ENCODE measurements at regions not wholly inside any gene's neighbourhood (a gene's known extent, or its start where the extent isn't known, plus 50 kb on each side); places are given as distances from the start of the nearest gene placed in this dataset.

DNA sequence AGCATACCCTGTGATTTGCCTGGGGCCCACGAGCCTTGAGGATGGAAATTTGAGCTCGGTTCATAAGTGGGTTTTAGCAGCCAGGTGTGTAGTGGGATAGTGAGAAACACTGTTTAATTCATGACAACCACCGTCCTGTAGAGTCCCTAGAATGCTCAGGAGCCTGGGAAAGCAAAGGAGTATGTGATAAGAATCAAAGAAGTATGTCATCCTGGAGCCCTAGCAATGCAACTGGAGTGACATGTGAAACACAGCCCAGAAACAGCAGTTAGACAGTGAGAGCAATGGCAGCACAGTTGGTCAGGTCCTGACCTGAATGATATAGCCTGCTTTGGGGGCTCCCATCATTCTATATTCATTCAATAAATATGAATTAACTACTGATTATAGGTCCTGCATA lies 161.2 kb upstream of the ECI2 start:
- TF ChIP-seq, protein P1, sequence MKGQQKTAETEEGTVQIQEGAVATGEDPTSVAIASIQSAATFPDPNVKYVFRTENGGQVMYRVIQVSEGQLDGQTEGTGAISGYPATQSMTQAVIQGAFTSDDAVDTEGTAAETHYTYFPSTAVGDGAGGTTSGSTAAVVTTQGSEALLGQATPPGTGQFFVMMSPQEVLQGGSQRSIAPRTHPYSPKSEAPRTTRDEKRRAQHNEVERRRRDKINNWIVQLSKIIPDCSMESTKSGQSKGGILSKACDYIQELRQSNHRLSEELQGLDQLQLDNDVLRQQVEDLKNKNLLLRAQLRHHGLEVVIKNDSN (IDR thresholded peaks at IDR 0.05) = no peak
- TF ChIP-seq FOXM1 (IDR thresholded peaks at IDR 0.05; ENCODE audit: borderline replicate concordance, low read depth) = no peak
- TF ChIP-seq, protein P2, sequence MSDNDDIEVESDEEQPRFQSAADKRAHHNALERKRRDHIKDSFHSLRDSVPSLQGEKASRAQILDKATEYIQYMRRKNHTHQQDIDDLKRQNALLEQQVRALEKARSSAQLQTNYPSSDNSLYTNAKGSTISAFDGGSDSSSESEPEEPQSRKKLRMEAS (IDR thresholded peaks at IDR 0.05) = no peak
- TF ChIP-seq CEBPB (IDR thresholded peaks at IDR 0.05) = no peak
- no peak for TF ChIP-seq TAF1 (IDR thresholded peaks at IDR 0.05; ENCODE audit: low read depth)
- TF ChIP-seq EGR1 (IDR thresholded peaks at IDR 0.05) = no peak
- TF ChIP-seq NFIC (IDR thresholded peaks at IDR 0.05) = no peak
- TF ChIP-seq ZBTB7A (IDR thresholded peaks at IDR 0.05; ENCODE audit: low read depth) = no peak
- TF ChIP-seq RAD21 (IDR thresholded peaks at IDR 0.05; ENCODE audit: low read depth) = no peak
- TF ChIP-seq, protein P3, sequence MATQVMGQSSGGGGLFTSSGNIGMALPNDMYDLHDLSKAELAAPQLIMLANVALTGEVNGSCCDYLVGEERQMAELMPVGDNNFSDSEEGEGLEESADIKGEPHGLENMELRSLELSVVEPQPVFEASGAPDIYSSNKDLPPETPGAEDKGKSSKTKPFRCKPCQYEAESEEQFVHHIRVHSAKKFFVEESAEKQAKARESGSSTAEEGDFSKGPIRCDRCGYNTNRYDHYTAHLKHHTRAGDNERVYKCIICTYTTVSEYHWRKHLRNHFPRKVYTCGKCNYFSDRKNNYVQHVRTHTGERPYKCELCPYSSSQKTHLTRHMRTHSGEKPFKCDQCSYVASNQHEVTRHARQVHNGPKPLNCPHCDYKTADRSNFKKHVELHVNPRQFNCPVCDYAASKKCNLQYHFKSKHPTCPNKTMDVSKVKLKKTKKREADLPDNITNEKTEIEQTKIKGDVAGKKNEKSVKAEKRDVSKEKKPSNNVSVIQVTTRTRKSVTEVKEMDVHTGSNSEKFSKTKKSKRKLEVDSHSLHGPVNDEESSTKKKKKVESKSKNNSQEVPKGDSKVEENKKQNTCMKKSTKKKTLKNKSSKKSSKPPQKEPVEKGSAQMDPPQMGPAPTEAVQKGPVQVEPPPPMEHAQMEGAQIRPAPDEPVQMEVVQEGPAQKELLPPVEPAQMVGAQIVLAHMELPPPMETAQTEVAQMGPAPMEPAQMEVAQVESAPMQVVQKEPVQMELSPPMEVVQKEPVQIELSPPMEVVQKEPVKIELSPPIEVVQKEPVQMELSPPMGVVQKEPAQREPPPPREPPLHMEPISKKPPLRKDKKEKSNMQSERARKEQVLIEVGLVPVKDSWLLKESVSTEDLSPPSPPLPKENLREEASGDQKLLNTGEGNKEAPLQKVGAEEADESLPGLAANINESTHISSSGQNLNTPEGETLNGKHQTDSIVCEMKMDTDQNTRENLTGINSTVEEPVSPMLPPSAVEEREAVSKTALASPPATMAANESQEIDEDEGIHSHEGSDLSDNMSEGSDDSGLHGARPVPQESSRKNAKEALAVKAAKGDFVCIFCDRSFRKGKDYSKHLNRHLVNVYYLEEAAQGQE (IDR thresholded peaks at IDR 0.05; ENCODE audit: low read depth) = no peak
- no peak for TF ChIP-seq CREB1 (IDR thresholded peaks at IDR 0.05; ENCODE audit: low read depth)
- no peak for TF ChIP-seq EP300 (IDR thresholded peaks at IDR 0.05; ENCODE audit: borderline replicate concordance)
- no peak for TF ChIP-seq TCF12 (IDR thresholded peaks at IDR 0.05; ENCODE audit: low read depth)
- no peak for TF ChIP-seq TEAD4 (IDR thresholded peaks at IDR 0.05)
- TF ChIP-seq YY1 (IDR thresholded peaks at IDR 0.05; ENCODE audit: low read depth) = no peak

DNA sequence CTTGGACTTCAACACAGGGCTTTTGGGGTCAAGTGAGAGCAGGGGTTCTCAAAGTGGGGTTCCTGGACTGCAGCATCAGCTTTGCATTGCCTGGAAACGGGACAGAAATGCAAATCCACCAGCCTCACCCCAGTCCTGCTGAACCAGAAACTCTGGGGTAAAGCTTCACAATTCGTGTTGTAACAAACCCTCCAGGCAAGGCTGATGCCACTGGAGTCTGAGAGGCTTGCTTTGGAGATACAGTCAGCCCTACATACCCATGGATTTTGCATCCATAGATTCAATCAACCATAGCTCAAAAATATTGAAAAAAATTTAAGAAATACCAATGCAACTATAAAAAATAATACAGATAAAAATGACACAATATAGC lies 160.4 kb upstream of the ECI2 start:
- TF ChIP-seq TCF12 (IDR thresholded peaks at IDR 0.05; ENCODE audit: low read depth) (no peak), TEAD4 (IDR thresholded peaks at IDR 0.05) (no peak), RAD21 (IDR thresholded peaks at IDR 0.05; ENCODE audit: low read depth) (no peak), CREB1 (IDR thresholded peaks at IDR 0.05; ENCODE audit: low read depth) (no peak), YY1 (IDR thresholded peaks at IDR 0.05; ENCODE audit: low read depth) (no peak), EP300 (IDR thresholded peaks at IDR 0.05; ENCODE audit: borderline replicate concordance) (no peak), TAF1 (IDR thresholded peaks at IDR 0.05; ENCODE audit: low read depth) (no peak), FOXM1 (IDR thresholded peaks at IDR 0.05; ENCODE audit: borderline replicate concordance, low read depth) (no peak), NFIC (IDR thresholded peaks at IDR 0.05) (no peak), CEBPB (IDR thresholded peaks at IDR 0.05) (no peak)
- TF ChIP-seq, protein P2 (IDR thresholded peaks at IDR 0.05) = no peak
- TF ChIP-seq, protein P3 (IDR thresholded peaks at IDR 0.05; ENCODE audit: low read depth) = no peak

DNA sequence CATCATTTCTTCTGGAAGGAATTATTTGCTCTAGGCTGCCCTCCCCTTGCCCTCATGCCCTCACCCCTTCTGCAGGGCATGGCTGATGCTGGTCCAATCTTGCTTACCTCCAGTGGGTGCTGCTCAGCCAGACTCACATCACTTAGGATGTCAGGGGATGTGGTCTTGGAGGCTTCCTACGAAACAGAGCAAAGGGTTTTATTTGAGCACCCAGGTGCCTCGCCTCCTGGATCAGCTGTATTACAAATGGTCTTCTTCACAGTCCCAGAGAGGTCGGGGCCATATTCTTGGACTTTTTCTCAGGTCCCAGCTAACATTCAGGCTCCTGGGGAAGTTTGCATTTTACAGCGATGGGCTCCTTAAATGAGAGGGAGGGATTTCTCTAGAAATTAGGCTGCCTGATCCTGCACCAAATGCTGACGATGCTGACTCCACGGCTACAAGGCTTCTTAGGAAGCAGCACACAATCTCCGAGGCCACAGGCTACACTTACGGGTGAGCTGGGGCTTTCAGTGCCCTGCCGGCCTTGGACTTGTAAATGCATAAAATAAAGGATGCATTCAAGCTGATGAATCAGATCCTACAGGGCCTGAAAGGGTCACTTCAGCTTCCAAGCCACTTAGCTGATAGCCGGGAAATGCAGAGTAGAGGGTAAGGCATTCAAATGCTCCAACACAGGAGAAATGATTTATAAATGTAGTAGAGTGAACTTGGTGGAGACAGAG lies 159.8 kb upstream of the ECI2 start:
- TF ChIP-seq FOXM1 (IDR thresholded peaks at IDR 0.05; ENCODE audit: borderline replicate concordance, low read depth) = no peak
- TF ChIP-seq, protein P1 (IDR thresholded peaks at IDR 0.05) = no peak
- TF ChIP-seq RAD21 (IDR thresholded peaks at IDR 0.05; ENCODE audit: low read depth) = no peak
- TF ChIP-seq TEAD4 (IDR thresholded peaks at IDR 0.05) = no peak
- TF ChIP-seq EGR1 (IDR thresholded peaks at IDR 0.05) = no peak
- TF ChIP-seq CEBPB (IDR thresholded peaks at IDR 0.05) = no peak
- TF ChIP-seq NFIC (IDR thresholded peaks at IDR 0.05) = no peak
- TF ChIP-seq ZBTB7A (IDR thresholded peaks at IDR 0.05; ENCODE audit: low read depth) = no peak
- TF ChIP-seq, protein P2 (IDR thresholded peaks at IDR 0.05) = no peak
- TF ChIP-seq TCF12 (IDR thresholded peaks at IDR 0.05; ENCODE audit: low read depth) = no peak
- TF ChIP-seq, protein P3 (IDR thresholded peaks at IDR 0.05; ENCODE audit: low read depth) = no peak
- TF ChIP-seq CREB1 (IDR thresholded peaks at IDR 0.05; ENCODE audit: low read depth) = no peak
- no peak for TF ChIP-seq YY1 (IDR thresholded peaks at IDR 0.05; ENCODE audit: low read depth)
- no peak for TF ChIP-seq TAF1 (IDR thresholded peaks at IDR 0.05; ENCODE audit: low read depth)
- TF ChIP-seq EP300 (IDR thresholded peaks at IDR 0.05; ENCODE audit: borderline replicate concordance) = no peak

DNA sequence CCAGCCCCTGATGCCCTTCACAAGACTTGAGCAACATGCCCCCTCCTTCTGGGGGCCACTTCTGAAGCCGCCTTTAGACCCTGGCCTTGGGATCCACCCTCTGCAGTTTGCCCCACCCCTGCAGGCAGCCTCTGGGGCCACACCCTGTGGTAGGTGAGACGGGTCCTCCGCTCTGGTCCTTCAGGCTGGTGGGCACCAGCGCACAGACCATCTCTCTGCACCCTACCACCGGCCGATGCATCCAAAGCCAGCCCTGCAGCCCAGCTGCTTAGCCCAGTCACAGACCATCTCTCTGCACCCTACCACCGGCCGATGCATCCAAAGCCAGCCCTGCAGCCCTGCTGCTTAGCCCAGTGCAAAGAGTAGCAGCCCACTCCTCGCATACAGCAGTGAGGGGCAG lies 159.3 kb upstream of the ECI2 start:
- TF ChIP-seq YY1 (IDR thresholded peaks at IDR 0.05; ENCODE audit: low read depth) (no peak), FOXM1 (IDR thresholded peaks at IDR 0.05; ENCODE audit: borderline replicate concordance, low read depth) (no peak), CREB1 (IDR thresholded peaks at IDR 0.05; ENCODE audit: low read depth) (no peak), NFIC (IDR thresholded peaks at IDR 0.05) (no peak), TCF12 (IDR thresholded peaks at IDR 0.05; ENCODE audit: low read depth) (no peak), TEAD4 (IDR thresholded peaks at IDR 0.05) (no peak), TAF1 (IDR thresholded peaks at IDR 0.05; ENCODE audit: low read depth) (no peak), EP300 (IDR thresholded peaks at IDR 0.05; ENCODE audit: borderline replicate concordance) (no peak), ZBTB7A (IDR thresholded peaks at IDR 0.05; ENCODE audit: low read depth) (no peak), EGR1 (IDR thresholded peaks at IDR 0.05) (no peak), CEBPB (IDR thresholded peaks at IDR 0.05) (no peak), RAD21 (IDR thresholded peaks at IDR 0.05; ENCODE audit: low read depth) (no peak)
- TF ChIP-seq, protein P1 (IDR thresholded peaks at IDR 0.05) = no peak
- TF ChIP-seq, protein P2 (IDR thresholded peaks at IDR 0.05) = no peak
- TF ChIP-seq, protein P3 (IDR thresholded peaks at IDR 0.05; ENCODE audit: low read depth) = no peak
